H1 (cell line): ENCODE measurements at regions not wholly inside any gene's neighbourhood (a gene's known extent, or its start where the extent isn't known, plus 50 kb on each side); places are given as distances from the start of the nearest gene placed in this dataset.

Experiments used
- CTCF ChIA-PET: fragments of 300-600 bp; sonication (Branson Sonifier 250); formaldehyde crosslinking; loops from one replicate; lab custom pipeline; 2021; ENCODE audit not compliant: partially characterized antibody; lab: Charles Lee
- POLR2A ChIA-PET: fragments of 300-600 bp; sonication (Branson Sonifier 250); formaldehyde crosslinking; loops from one replicate; lab custom pipeline; 2021; ENCODE audit warnings: inconsistent platforms; ENCODE audit not compliant: partially characterized antibody; lab: Charles Lee
- DNase-seq, 2 experiments: peaks; one replicate each; pipeline versions ENCODE4 v3.0.0 to v3.0.0-alpha.2; 2010 to 2022; ENCODE audit warnings: low spot score in 2 of 2, low read depth in 1 of 2, mixed read lengths in 1 of 2
- FAIRE-seq: peaks from 2 replicates; lab custom pipeline; 2011; peaks lifted over from hg19 to GRCh38; lab: Jason Lieb, UNC
- H2AFZ ChIP-seq: 2 replicates; pipeline ENCODE4 v1.8.1; 2012; ENCODE audit warnings: low read length, inconsistent platforms
- H2AK5ac ChIP-seq: 2 replicates; pipeline ENCODE4 v1.6.1; 2013; ENCODE audit warnings: low read depth, low read length
- H2BK120ac ChIP-seq: replicated peaks from 2 replicates; pipeline ENCODE3; 2013; ENCODE audit warnings: low read depth, low read length, inconsistent platforms
- H2BK12ac ChIP-seq: 2 replicates; pipeline ENCODE4 v1.6.1; 2013; ENCODE audit warnings: low read depth, low read length
- H2BK15ac ChIP-seq: 2 replicates; pipeline ENCODE4 v1.6.1; 2013; ENCODE audit warnings: low read length
- H2BK20ac ChIP-seq: 2 replicates; pipeline ENCODE4 v1.6.1; 2013; ENCODE audit warnings: low read length
- H2BK5ac ChIP-seq: 2 replicates; pipeline ENCODE4 v1.6.1; 2013; ENCODE audit warnings: low read depth, low read length
- H3K14ac ChIP-seq: 2 replicates; pipeline ENCODE4 v1.6.1; 2013; ENCODE audit warnings: inconsistent platforms; ENCODE audit not compliant: insufficient read length
- H3K18ac ChIP-seq: 2 replicates; pipeline ENCODE4 v1.6.1; 2013; ENCODE audit warnings: low read length; ENCODE audit errors: extremely low read depth
- H3K23ac ChIP-seq: 2 replicates; pipeline ENCODE4 v1.6.1; 2013; ENCODE audit warnings: inconsistent platforms; ENCODE audit not compliant: insufficient read length
- H3K23me2 ChIP-seq: 2 replicates; pipeline ENCODE4 v1.6.1; 2013; ENCODE audit warnings: low read depth, low read length
- H3K27ac ChIP-seq: 2 replicates; pipeline ENCODE4 v1.6.1; 2011; ENCODE audit warnings: low read depth, low read length, inconsistent platforms
- H3K27me3 ChIP-seq, 4 experiments: replicated peaks in 1 of 4; 1 replicate in 1 of 4; 2 replicates in 3 of 4; pipeline versions ENCODE4 v1.6.1 to v1.8.1; 2011 to 2013; ENCODE audit warnings: low read length in 3 of 4, mild to moderate bottlenecking in 3 of 4, inconsistent platforms in 2 of 4, mixed read lengths in 2 of 4, moderate library complexity in 1 of 4; ENCODE audit not compliant: control insufficient read depth in 3 of 4, insufficient read depth in 3 of 4; ENCODE audit errors: extremely low read depth in 1 of 4
- H3K36me3 ChIP-seq, 4 experiments: 2 replicates each; pipeline versions ENCODE4 v1.6.1 to v1.8.1; 2011 to 2013; ENCODE audit warnings: mild to moderate bottlenecking in 4 of 4, low read length in 3 of 4, moderate library complexity in 2 of 4, control low read depth in 1 of 4, inconsistent platforms in 1 of 4; ENCODE audit not compliant: insufficient read depth in 4 of 4, control insufficient read depth in 2 of 4
- H3K4ac ChIP-seq: replicated peaks from 2 replicates; pipeline ENCODE3; 2013; ENCODE audit warnings: low read length, low read depth, mixed read lengths, inconsistent platforms; ENCODE audit not compliant: insufficient read length
- H3K4me1 ChIP-seq, 4 experiments: replicated peaks in 1 of 4; 1 replicate in 1 of 4; 2 replicates in 3 of 4; pipeline versions ENCODE4 v1.6.1 to v1.8.1; 2011 to 2013; ENCODE audit warnings: low read length in 3 of 4, inconsistent platforms in 2 of 4, mixed read lengths in 1 of 4; ENCODE audit not compliant: insufficient read depth in 4 of 4, control insufficient read depth in 3 of 4
- H3K4me2 ChIP-seq, 2 experiments: 2 replicates each; pipeline versions ENCODE4 v1.6.1 to v1.8.1; 2011 to 2013; ENCODE audit warnings: low read depth in 2 of 2, low read length in 2 of 2, control low read depth in 1 of 2, inconsistent platforms in 1 of 2, mild to moderate bottlenecking in 1 of 2; ENCODE audit not compliant: insufficient read depth in 1 of 2
- H3K4me3 ChIP-seq, 4 experiments: fragments of 200-600, 300-600 bp in 1 of 4; sonication (generic), shearing (Covaris generic), sonication (Bioruptor Twin) in 1 of 4; 2 replicates each; pipeline versions ENCODE4 v1.5.1 to v1.8.1; 2011 to 2016; ENCODE audit warnings: low read length in 4 of 4, low read depth in 3 of 4, control low read depth in 2 of 4, inconsistent platforms in 2 of 4, mild to moderate bottlenecking in 2 of 4, mixed read lengths in 1 of 4, moderate library complexity in 1 of 4; ENCODE audit not compliant: insufficient read depth in 2 of 4; ENCODE audit errors: extremely low read depth in 1 of 4
- H3K56ac ChIP-seq: replicated peaks from 2 replicates; pipeline ENCODE3; 2013; ENCODE audit warnings: low read depth, mild to moderate bottlenecking, mixed read lengths, low read length, inconsistent platforms; ENCODE audit not compliant: insufficient read length
- H3K79me1 ChIP-seq: 2 replicates; pipeline ENCODE4 v1.6.1; 2013; ENCODE audit warnings: low read depth, low read length, control low read depth
- H3K79me2 ChIP-seq, 2 experiments: 2 replicates each; pipeline versions ENCODE4 v1.6.1 to v1.8.1; 2012 to 2013; ENCODE audit warnings: low read length in 2 of 2, mild to moderate bottlenecking in 2 of 2, inconsistent platforms in 1 of 2; ENCODE audit not compliant: insufficient read depth in 2 of 2, control insufficient read depth in 1 of 2
- H3K9ac ChIP-seq, 4 experiments: replicated peaks in 1 of 4; 1 replicate in 1 of 4; 2 replicates in 3 of 4; pipeline versions ENCODE4 v1.6.1 to v1.8.1; 2011 to 2013; ENCODE audit warnings: low read depth in 3 of 4, low read length in 3 of 4, control low read depth in 2 of 4, mild to moderate bottlenecking in 2 of 4, moderate library complexity in 2 of 4, inconsistent platforms in 1 of 4; ENCODE audit errors: extremely low read depth in 1 of 4
- H3K9me3 ChIP-seq, 2 experiments: 2 replicates each; pipeline versions ENCODE4 v1.6.1 to v1.8.1; 2012 to 2013; ENCODE audit warnings: mild to moderate bottlenecking in 2 of 2, moderate library complexity in 2 of 2, control low read depth in 1 of 2, inconsistent platforms in 1 of 2, low read depth in 1 of 2, low read length in 1 of 2, mixed read lengths in 1 of 2; ENCODE audit not compliant: insufficient read depth in 2 of 2
- H4K20me1 ChIP-seq, 2 experiments: replicated peaks in 1 of 2; 2 replicates each; pipeline versions ENCODE3 to v1.8.1; 2011 to 2013; ENCODE audit warnings: inconsistent platforms in 2 of 2, low read length in 2 of 2, mild to moderate bottlenecking in 1 of 2; ENCODE audit not compliant: insufficient read depth in 2 of 2, control insufficient read depth in 1 of 2
- H4K5ac ChIP-seq: 2 replicates; pipeline ENCODE4 v1.6.1; 2013; ENCODE audit warnings: low read length, low read depth, mixed read lengths, inconsistent platforms; ENCODE audit not compliant: insufficient read length
- H4K8ac ChIP-seq: 2 replicates; pipeline ENCODE4 v1.8.0; 2013; ENCODE audit warnings: mild to moderate bottlenecking, moderate library complexity, low read length, inconsistent platforms; ENCODE audit not compliant: insufficient read depth; ENCODE audit errors: extremely low read depth
- H4K91ac ChIP-seq: replicated peaks from 2 replicates; pipeline ENCODE3; 2013; ENCODE audit warnings: low read length, mixed read lengths, inconsistent platforms; ENCODE audit not compliant: insufficient read length
- CREB1 ChIP-seq: IDR thresholded peaks from 2 replicates; pipeline ENCODE4 v1.6.1; 2012; ENCODE audit warnings: inconsistent platforms
- KDM4A ChIP-seq: IDR thresholded peaks from one replicate; pipeline ENCODE4 v1.7.1; 2012; ENCODE audit warnings: low read depth, mild to moderate bottlenecking, moderate library complexity, low read length, inconsistent platforms; ENCODE audit not compliant: severe bottlenecking
- MAFK ChIP-seq: IDR thresholded peaks from 2 replicates; pipeline ENCODE4 v1.6.1; 2012; ENCODE audit warnings: low read depth, mild to moderate bottlenecking, improper control_type of control experiment, low read length
- POLR2AphosphoS5 ChIP-seq: IDR thresholded peaks from 2 replicates; pipeline ENCODE4 v1.6.1; 2011; ENCODE audit warnings: low read depth, low read length
- RAD21 ChIP-seq, 2 experiments: IDR thresholded peaks in 1 of 2; conservative IDR thresholded peaks in 1 of 2; 2 replicates each; pipeline ENCODE4 v1.6.1; 2011; ENCODE audit warnings: low read depth in 2 of 2, low read length in 2 of 2, improper control_type of control experiment in 1 of 2, inconsistent platforms in 1 of 2, mild to moderate bottlenecking in 1 of 2, moderate library complexity in 1 of 2
- RXRA ChIP-seq: IDR thresholded peaks from 2 replicates; pipeline ENCODE4 v1.6.1; 2011; ENCODE audit warnings: low read depth, mild to moderate bottlenecking, low read length, moderate library complexity; ENCODE audit not compliant: insufficient read depth
- SP2 ChIP-seq: IDR thresholded peaks from 2 replicates; pipeline ENCODE4 v1.6.1; 2012; ENCODE audit warnings: mild to moderate bottlenecking, low read length, inconsistent platforms
- ZNF274 ChIP-seq: IDR thresholded peaks from 2 replicates; pipeline ENCODE4 v1.7.0; 2012; ENCODE audit warnings: low read length, borderline replicate concordance; ENCODE audit errors: extremely low read depth
- WGBS, 2 experiments: shearing (Covaris generic) in 1 of 2; methylation state at CpG; one replicate each; pipeline versions ENCODE4 v1.1.6 to v1.1.7; 2013 to 2015; ENCODE audit warnings: low lambda C conversion rate in 2 of 2, mixed read lengths in 2 of 2, inconsistent platforms in 1 of 2, low coverage in 1 of 2, missing lambda C conversion rate in 1 of 2; ENCODE audit not compliant: insufficient replicate concordance in 2 of 2, insufficient coverage in 1 of 2, insufficient read length in 1 of 2; ENCODE audit errors: extremely low coverage in 1 of 2, missing lambda C conversion rate in 1 of 2; 5-methylcytosine and 5-hydroxymethylcytosine counted together
- TF ChIP-seq, protein P1 (sequence below): IDR thresholded peaks from 2 replicates; pipeline ENCODE4 v1.6.1; 2011; ENCODE audit warnings: low read depth, mild to moderate bottlenecking, low read length; ENCODE audit not compliant: insufficient read depth
- TF ChIP-seq, protein P2 (sequence below), 3 experiments: IDR thresholded peaks; 1 replicate in 2 of 3; 2 replicates in 1 of 3; pipeline versions ENCODE4 v1.5.1 to v1.6.1; 2011; ENCODE audit warnings: low read length in 3 of 3, mild to moderate bottlenecking in 3 of 3, inconsistent platforms in 2 of 3, low read depth in 1 of 3, moderate library complexity in 1 of 3; ENCODE audit not compliant: insufficient read depth in 1 of 3; ENCODE audit errors: control extremely low read depth in 1 of 3

DNA sequence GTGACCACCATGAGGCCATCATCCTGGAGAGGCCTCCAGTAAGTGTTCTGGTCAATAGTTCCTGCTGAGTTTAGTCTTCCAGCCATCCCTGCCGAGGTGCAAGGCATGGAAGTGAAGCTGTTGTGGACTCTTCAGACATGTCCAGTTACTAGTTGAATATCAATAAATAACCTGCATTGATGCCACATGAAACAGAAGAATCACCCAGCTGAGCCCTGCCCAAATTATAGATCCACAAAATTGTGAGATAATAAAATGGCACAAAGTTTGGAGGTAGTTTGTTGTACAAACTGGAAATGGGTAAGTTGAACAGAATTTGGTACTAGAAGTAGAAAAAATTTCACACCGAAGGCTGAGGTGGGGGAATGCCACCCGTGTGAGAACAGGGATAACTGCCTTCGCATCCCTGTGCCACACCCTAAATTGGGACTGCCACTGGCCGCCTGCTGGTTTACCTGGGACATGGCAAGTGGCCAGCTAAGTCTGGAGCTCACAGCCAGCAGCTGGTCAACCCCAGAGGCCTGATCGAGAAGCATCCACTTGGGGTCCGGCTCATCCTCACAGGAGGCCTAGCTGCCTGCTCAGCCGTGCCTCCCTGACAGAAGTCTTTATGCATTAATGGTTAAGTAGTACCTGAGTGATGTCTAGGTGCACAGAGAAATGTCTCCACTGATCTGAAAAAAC lies 184.5 kb downstream of the SPRY1 start:
- FAIRE-seq, result no peak
- H3K4ac ChIP-seq, result no peak overlapping the region
- CTCF ChIA-PET, result interaction anchor here (0.7 to 4.0 kb wide), 8 partner anchors 17 to 478 kb away, joined by 3 to 26 read pairs (median 3); no protein-coding TSS in a partner anchor
- TF ChIP-seq ZNF274 (no peak), KDM4A (no peak), POLR2AphosphoS5 (no peak), CREB1 (no peak), MAFK (no peak), RXRA (no peak), SP2 (no peak), RAD21 (IDR thresholded peaks at IDR 0.05 in 1 of 2, conservative IDR thresholded peaks at IDR 0.05 in 1 of 2; ENCODE audit: low read depth in 2 of 2, low read length in 2 of 2) (peak; percentile 9 to 34; a peak in 2 of 4 replicates)
- TF ChIP-seq, protein P1, sequence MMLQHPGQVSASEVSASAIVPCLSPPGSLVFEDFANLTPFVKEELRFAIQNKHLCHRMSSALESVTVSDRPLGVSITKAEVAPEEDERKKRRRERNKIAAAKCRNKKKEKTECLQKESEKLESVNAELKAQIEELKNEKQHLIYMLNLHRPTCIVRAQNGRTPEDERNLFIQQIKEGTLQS, result no peak
- TF ChIP-seq, protein P2, sequence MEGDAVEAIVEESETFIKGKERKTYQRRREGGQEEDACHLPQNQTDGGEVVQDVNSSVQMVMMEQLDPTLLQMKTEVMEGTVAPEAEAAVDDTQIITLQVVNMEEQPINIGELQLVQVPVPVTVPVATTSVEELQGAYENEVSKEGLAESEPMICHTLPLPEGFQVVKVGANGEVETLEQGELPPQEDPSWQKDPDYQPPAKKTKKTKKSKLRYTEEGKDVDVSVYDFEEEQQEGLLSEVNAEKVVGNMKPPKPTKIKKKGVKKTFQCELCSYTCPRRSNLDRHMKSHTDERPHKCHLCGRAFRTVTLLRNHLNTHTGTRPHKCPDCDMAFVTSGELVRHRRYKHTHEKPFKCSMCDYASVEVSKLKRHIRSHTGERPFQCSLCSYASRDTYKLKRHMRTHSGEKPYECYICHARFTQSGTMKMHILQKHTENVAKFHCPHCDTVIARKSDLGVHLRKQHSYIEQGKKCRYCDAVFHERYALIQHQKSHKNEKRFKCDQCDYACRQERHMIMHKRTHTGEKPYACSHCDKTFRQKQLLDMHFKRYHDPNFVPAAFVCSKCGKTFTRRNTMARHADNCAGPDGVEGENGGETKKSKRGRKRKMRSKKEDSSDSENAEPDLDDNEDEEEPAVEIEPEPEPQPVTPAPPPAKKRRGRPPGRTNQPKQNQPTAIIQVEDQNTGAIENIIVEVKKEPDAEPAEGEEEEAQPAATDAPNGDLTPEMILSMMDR (IDR thresholded peaks at IDR 0.05; ENCODE audit: control extremely low read depth in 1 of 3, insufficient read depth in 1 of 3, low read depth in 1 of 3, low read length in 3 of 3), result peak; percentile 24 to 46 (median 26)

More for the DNA sequence above, 184.5 kb downstream of the SPRY1 start:
- Histone ChIP-seq H3K4me1 (peaks cover 0 to 3% (median 0%) of the 10 kb centered on the region in 4 experiments; a peak in 1 of 7 replicates), H3K36me3 (no peaks in the 10 kb centered on the region), H3K79me2 (no peaks in the 10 kb centered on the region), H3K4me2 (no peak overlapping the region), H3K79me1 (no peaks in the 10 kb centered on the region), H4K20me1 (no peaks in the 10 kb centered on the region), H2BK120ac (no peak overlapping the region), H2BK12ac (no peak overlapping the region), H4K5ac (no peak overlapping the region), H3K23me2 (no peaks in the 10 kb centered on the region), H3K9me3 (peaks cover 9 to 16% of the 10 kb centered on the region in 2 experiments), H3K14ac (no peak overlapping the region), H3K23ac (no peak overlapping the region), H2BK20ac (no peak overlapping the region), H3K4me3 (no peak overlapping the region), H2AK5ac (no peak overlapping the region), H2BK5ac (no peak overlapping the region), H3K27ac (no peak overlapping the region), H3K56ac (no peak overlapping the region), H3K27me3 (no peaks in the 10 kb centered on the region), H2AFZ (no peak overlapping the region), H3K9ac (no peak overlapping the region), H2BK15ac (no peak overlapping the region), H3K18ac (no peak overlapping the region), H4K8ac (no peak overlapping the region), H4K91ac (no peak overlapping the region)
- WGBS, 2 experiments, result 91% methylated on average over 8 of the region's 8 CpGs; no CpG with 5 or more reads in 1 of the 2 experiments
- POLR2A ChIA-PET, result no interaction called here
- DNase-seq, result no peak
